C4-2B (cell line): ENCODE measurements at regions not wholly inside any gene's neighbourhood (a gene's known extent, or its start where the extent isn't known, plus 50 kb on each side); places are given as distances from the start of the nearest gene placed in this dataset.

Experiments
- ZFX ChIP-seq: fragments of 450-650 bp; IDR thresholded peaks from 2 replicates; pipeline ENCODE4 v1.6.1; 2017
- TF ChIP-seq, protein P1 (sequence below): fragments of 450-650 bp; conservative IDR thresholded peaks from 2 replicates; pipeline ENCODE4 v1.5.1; 2017; ENCODE audit warnings: mild to moderate bottlenecking

DNA sequence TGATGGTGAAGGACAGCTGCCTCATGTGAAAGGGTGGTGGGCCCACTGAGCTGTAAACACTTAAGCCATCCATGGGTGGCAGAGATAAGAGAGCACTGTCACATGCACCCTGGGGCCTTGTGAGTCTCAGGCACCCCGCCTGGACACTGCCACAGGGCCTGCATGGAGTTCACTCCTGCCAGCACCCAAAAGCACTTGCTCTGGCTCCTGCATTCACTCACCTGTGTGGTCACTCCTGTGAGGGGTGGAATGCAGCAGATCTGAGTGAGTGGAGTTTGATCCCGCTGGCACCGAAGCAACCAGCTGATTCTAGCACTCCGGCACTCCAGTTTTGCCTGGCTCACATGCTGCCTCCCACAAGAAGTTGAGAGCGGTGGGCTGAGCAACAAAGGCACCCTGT lies 1142.1 kb upstream of the PRMT6 start:
- TF ChIP-seq, protein P1, sequence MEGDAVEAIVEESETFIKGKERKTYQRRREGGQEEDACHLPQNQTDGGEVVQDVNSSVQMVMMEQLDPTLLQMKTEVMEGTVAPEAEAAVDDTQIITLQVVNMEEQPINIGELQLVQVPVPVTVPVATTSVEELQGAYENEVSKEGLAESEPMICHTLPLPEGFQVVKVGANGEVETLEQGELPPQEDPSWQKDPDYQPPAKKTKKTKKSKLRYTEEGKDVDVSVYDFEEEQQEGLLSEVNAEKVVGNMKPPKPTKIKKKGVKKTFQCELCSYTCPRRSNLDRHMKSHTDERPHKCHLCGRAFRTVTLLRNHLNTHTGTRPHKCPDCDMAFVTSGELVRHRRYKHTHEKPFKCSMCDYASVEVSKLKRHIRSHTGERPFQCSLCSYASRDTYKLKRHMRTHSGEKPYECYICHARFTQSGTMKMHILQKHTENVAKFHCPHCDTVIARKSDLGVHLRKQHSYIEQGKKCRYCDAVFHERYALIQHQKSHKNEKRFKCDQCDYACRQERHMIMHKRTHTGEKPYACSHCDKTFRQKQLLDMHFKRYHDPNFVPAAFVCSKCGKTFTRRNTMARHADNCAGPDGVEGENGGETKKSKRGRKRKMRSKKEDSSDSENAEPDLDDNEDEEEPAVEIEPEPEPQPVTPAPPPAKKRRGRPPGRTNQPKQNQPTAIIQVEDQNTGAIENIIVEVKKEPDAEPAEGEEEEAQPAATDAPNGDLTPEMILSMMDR, result no peak
- no peak for TF ChIP-seq ZFX
